ENCODE measurements at regions not wholly inside any gene's neighbourhood (a gene's known extent, or its start where the extent isn't known, plus 50 kb on each side); places are given as distances from the start of the nearest gene placed in this dataset. TPM values are rescaled to one million over a fixed set of nuclear protein-coding genes. Genes with fewer than 3 reads are reported as not detected.

- DNase-seq = no peak
- Mint-ChIP-seq H3K27me3 (ENCODE audit: insufficient read depth) (peaks cover 2% of the 10 kb centered on the region; the same call in 1 of the 2 replicates), H3K36me3 (ENCODE audit: low read depth) (no peaks in the 10 kb centered on the region), H3K27ac (no peak overlapping the region), H3K4me1 (ENCODE audit: low read depth) (no peaks in the 10 kb centered on the region), H3K9me3 (no peaks in the 10 kb centered on the region), H3K4me3 (no peak overlapping the region)
- TF ChIP-seq, protein P1, sequence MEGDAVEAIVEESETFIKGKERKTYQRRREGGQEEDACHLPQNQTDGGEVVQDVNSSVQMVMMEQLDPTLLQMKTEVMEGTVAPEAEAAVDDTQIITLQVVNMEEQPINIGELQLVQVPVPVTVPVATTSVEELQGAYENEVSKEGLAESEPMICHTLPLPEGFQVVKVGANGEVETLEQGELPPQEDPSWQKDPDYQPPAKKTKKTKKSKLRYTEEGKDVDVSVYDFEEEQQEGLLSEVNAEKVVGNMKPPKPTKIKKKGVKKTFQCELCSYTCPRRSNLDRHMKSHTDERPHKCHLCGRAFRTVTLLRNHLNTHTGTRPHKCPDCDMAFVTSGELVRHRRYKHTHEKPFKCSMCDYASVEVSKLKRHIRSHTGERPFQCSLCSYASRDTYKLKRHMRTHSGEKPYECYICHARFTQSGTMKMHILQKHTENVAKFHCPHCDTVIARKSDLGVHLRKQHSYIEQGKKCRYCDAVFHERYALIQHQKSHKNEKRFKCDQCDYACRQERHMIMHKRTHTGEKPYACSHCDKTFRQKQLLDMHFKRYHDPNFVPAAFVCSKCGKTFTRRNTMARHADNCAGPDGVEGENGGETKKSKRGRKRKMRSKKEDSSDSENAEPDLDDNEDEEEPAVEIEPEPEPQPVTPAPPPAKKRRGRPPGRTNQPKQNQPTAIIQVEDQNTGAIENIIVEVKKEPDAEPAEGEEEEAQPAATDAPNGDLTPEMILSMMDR (IDR thresholded peaks at IDR 0.05) = no peak
These were observed 51.3 kb upstream of the CITED2 start for GRCh38 chr6:139425780-139426179.

DNA sequence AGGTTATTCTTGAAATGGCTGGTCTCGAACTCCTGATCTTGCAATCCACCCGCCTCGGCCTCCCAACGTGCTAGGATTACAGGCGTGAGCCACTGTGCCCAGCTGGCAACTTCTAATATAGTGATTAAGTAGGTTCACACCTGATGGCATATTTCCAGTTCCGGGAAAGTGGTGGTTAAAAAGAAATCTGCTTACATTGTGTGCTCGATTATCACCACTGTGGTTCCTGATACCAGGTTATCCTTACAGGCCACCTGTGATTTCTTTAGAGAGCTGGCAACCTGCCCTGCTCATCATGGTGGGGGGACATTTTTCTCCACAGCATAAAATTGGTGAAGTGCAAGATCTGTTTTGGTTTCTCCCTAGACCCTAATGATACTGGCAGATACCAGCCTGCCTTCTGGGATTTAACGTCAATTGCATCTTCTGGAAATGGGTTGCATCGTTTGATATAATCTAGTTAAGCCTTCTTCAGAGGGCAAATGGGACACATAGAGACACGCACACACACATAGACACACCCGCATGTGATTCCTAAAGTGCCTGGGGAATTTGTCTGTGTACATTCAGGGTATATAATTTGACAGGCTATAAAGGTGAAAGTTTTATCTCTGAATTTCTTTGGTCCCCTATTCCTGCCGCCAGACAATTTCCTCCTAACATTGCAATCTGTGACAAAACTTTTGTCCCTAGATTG lies 49.7 kb upstream of the CITED2 start:
- no peak for DNase-seq
- H3K9me3 Mint-ChIP-seq = no peaks in the 10 kb centered on the region
- TF ChIP-seq, protein P1 (IDR thresholded peaks at IDR 0.05) = no peak
- peaks cover 4% of the 10 kb centered on the region; the same call in 1 of the 2 replicates for H3K4me1 Mint-ChIP-seq (ENCODE audit: low read depth)
- no peaks in the 10 kb centered on the region for H3K36me3 Mint-ChIP-seq (ENCODE audit: low read depth)
- H3K27me3 Mint-ChIP-seq (ENCODE audit: insufficient read depth) = peaks cover 2% of the 10 kb centered on the region; the same call in 1 of the 2 replicates
- H3K4me3 Mint-ChIP-seq = no peak overlapping the region
- no peak overlapping the region for H3K27ac Mint-ChIP-seq

Small RNAs in the stretch of these regions (microRNA-seq; reads per million reads assigned to microRNA genes)
- not detected for gene MIR3668
- not detected for gene MIR4465

Data from HFFc6 (cell line).